HG02981 (cell line): ENCODE measurements at regions not wholly inside any gene's neighbourhood (a gene's known extent, or its start where the extent isn't known, plus 50 kb on each side); places are given as distances from the start of the nearest gene placed in this dataset.
A peak's percentile ranks its signal among the peaks of the same experiment; 100 is the strongest.
"Not testable (repeated sequence)": the region's sequence is repeated elsewhere in the genome, so short reads cannot be mapped to it uniquely, and the experiment has no call there.

Experiments used
- ATAC-seq: cut with Tn5 transposase; IDR thresholded peaks from one replicate; pipeline ENCODE4 v1.9.1; 2021; ENCODE audit warnings: mild to moderate bottlenecking, moderate library complexity; ENCODE audit not compliant: unreplicated experiment

DNA sequence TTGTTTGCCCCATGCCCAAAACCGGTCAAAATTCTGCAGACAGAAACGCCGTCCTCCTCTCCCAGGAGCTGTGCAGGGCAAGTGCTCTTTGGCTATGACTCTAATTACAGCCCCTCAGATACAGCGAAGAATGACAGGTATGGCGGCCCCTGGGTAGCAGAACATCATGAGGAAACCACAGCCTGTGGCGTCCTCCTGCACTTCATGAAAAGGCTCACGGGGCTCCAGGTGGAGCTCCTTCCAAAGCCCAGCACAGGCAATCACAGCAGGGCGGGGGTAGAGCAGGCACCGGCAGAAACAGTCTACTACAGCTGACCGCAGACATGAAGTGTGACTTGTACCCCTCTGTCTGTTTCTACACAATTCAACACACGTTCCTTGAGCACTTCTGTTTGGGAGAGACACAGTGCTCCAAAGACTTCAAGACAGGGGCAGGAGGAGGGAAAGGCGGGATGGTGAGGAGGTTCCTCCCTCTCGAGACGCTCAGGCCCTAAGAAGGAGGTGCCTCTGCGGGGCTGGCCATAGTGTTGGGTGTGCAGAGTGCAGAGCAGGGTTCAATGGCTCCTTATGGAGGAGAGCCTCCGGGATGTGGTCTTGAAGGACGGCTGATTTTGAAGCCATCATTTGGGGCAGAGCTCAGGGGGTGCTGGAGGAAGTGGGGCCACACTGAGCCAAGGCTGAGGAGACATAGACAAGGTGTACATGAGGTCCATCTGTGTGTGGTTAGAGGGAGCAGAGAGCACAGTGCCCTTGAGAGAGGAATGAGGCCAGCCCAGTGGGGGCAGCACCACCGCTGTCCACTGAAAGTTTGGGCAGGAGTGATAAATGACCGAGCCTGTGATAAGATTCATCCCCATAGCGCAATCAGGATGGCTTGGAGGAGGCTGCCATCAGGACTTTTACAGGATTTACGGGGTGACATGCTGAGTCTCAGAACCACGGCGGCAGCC, 468.3 kb downstream of the EIPR1 start:
- no peak for ATAC-seq

DNA sequence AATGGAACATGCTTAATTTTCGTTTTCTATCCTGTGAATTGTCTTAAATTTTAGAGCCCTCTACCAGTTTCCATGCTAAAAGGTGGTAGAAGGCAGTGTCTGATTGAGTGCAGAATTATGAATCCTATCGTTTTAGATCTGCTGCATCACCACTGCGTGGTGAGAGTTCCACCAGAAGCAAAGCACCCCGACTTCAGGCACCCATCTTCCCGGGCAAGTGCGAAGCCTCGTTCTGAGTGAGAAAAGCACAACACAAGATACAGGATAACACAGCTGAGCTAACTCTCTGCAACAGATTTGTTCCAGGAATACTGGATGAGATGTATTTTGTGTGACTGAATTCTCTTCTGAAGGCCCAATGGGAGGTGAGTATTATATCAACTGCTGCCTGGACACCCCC, 471.5 kb downstream of the EIPR1 start:
- no peak for ATAC-seq

GRCh38 chr2:2904721-2905350, 472.8 kb downstream of the EIPR1 start:
- no peak for ATAC-seq

- no peak for ATAC-seq
Measured at GRCh38 chr2:2902547-2903281, 474.9 kb downstream of the EIPR1 start.

DNA sequence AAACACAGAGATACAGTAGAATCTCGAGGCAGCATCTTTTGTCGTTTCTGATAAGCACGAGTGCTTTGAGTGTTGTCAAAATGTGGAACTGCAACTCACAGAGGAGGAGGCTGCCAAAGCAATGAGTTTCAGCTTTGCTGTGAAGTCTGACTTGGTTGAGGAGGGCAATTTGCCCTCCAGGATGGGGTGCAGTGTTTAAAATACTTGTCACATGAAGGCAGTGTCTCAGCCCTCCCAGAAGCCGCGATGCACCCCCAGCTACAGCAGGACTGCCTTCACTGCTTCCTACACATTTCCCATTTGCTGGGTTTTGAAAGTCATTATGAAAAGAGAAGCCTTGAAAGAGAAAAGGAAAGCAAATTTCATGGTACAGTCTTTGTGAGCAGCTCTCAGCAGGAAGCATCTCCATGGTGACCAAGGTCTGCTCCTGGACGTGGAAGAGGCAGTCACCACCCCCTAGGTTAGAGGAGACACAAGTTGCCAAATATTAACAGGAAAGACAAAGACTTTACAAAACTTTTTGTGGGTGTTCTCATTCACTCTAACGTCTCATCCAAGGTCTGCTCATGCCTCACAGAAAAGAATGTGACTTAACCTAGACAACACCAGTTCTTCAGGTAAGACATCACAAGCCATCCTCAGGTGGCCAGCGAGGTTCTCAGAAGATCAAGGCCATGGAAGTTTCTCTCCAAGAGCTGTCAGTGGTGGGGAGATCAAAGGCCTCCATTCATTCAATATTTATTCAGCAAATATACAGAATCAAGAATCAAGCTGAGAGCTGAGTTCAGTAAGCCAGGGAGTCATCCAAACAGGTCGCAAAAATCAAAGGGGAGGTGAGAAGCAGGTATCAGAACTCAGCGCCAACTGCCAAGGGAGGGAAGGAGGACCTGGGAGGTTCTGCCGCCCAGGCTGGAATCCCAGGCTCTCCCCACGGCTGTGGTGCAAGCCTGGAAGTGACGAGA, 476.0 kb downstream of the EIPR1 start:
- peak; percentile 86 for ATAC-seq

GRCh38 chr2:2899826-2900225, 477.8 kb downstream of the EIPR1 start:
- ATAC-seq: no peak

DNA sequence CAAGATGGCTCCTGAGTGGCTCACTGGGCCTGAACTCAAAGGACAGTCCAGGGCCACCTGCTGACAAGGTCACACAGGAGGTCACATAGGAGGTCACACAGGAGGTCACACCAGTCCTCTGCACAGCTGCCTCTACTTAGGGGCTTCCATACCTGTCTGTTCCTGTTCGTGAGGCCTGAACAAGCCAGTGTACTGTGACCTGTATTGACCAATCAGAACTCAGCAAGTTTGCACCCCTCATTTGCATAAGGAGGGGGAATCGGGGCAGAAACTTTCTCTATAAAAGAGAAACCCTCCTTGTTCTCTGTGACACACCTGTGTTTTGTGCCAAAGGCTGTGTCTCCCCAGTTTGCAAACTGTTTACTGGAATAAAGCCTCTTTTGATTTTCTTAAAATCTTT, 478.9 kb downstream of the EIPR1 start:
- ATAC-seq: no peak

DNA sequence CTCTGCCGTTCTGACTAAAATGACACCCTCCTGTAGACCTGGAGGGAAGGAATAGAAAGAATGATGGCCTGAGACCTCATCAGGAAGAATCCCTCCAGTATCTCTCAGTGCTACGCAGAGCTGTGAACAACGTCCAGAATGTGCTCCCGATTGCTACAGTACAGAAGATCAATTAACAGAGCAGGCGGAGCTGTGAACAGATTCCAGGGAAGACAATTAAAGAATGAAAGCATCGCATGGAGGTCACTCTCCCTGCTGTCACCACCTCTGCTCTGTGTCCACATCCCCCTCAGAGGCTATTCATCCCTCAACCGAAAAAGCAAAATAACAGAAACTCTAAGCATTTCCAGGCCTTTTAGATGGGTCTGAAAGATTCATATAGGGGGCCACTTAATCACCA, 481.0 kb downstream of the EIPR1 start:
- ATAC-seq: no peak

DNA sequence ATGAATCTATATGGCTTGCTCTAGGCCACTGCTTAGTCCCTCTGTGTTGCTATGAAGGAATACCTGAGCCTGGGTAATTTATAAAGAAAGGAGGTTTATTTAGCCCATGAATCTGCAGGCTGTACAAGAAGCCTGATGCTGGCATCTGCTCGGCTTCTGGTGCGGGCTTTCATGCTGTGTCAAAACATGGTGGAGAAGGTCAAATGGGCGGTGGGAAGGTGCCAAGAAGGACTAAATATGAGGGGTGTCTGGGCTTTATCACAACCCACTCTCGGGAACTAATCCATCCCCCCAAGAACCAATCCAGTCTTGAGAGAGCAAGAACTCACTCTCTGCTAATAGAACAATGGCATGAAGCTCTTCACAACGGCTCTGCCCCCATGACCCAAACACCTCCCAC, 481.6 kb downstream of the EIPR1 start:
- no peak for ATAC-seq

DNA sequence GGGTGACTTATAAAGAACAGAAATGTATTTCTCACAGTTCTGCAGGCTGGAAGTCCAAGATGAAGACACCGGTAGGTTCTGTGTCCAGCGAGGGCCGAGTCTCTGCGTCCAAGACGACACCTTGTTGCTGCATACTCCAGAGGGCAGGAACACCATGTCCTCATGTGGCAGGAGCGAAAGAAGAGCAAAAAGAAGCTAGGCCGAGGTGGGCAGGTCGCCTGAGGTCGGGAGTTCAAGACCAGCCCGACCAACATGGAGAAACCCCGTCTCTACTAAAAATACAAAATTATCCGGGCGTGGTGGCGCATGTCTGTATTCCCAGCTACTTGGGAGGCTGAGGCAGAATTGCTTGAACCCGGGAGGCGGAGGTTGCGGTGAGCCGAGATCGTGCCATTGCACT, 483.6 kb downstream of the EIPR1 start:
- ATAC-seq: not testable (repeated sequence)

GRCh38 chr2:2892892-2893291, 484.7 kb downstream of the EIPR1 start:
- ATAC-seq: no peak

DNA sequence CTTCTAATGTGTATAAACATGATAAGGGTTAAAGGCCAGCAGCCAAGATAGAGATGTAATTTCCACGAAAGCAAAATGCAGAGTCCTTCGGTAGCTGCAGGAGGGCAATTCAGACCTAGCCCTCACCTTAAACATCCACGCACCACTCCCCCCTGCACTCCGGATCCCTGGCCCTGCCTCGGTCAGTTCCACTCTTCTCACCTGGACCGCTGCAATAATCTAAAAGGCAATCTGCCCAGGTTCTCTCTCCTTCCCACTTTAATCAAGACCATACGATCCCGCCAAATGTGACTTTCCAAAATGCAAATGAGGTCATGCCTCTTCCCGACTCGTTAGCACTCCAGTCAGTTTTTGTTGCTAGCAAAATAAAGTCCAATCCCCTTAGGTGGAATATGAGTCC, 485.2 kb downstream of the EIPR1 start:
- no peak for ATAC-seq

GRCh38 chr2:2890901-2891300, 486.7 kb downstream of the EIPR1 start:
- ATAC-seq: no peak

DNA sequence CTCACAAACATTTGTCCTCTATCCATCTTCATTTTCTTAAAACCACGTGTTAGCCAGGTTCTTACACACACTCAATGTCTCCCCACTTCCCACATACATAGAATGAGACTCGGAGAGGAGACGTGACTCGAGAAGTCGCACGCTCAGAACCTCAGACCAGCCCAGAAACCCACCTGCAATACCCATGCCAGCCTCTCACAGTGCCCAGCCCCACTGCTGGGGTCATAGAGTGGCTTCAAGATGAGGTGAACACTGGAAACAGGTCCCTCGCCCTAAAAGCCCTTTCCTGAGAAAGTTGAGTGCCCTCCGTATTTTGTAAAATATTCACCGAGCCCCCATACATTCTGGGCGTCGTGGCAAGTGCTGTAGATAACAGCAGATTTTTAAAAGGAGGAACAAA, 487.4 kb downstream of the EIPR1 start:
- no peak for ATAC-seq

- no peak for ATAC-seq
Measured at GRCh38 chr2:2889646-2890045, 488.0 kb downstream of the EIPR1 start.

GRCh38 chr2:2889141-2889540, 488.5 kb downstream of the EIPR1 start:
- ATAC-seq: no peak

GRCh38 chr2:2887772-2888387, 489.7 kb downstream of the EIPR1 start:
- ATAC-seq: no peak

DNA sequence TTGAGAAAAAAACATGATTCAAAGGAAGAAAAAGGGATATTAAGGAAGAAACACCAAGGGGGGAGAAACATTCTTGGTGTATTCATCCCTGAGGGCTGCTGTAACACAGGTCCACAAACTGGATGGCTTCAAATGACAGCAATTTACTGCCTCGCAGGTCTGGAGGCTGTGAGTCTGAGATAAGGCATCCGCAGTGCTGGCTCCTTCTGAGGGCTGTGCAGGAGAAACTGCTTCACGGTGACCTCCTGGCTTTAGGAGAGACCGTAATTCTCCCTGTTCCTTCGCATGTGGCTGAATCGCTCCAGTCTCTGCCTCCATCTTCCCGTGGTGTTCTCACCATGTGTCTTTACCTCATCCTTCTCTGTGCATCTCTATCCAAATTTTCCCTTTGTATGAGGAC, 490.7 kb downstream of the EIPR1 start:
- no peak for ATAC-seq

DNA sequence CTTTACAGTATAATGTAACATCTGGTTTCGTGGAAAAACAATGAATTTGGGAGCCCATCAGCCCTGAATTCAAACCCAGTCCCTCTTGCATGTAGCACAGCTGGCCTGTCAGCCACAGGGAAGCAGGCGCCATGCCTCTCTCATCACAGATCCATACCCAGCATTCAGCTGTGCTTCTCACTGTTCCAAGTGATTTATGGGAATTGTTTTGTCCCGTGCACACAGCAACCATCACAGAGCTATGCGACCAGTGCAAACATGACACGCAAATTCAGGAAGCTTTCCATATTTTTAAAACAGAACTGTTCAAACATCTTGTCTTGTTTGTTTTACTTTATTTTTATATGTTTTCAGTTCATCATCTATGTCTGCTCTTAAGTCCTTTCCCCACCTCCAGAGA, 496.1 kb downstream of the EIPR1 start:
- no peak for ATAC-seq

- no peak for ATAC-seq
Measured at GRCh38 chr2:2880938-2881337, 496.7 kb downstream of the EIPR1 start.
